C4-2B (cell line): ENCODE measurements at regions not wholly inside any gene's neighbourhood (a gene's known extent, or its start where the extent isn't known, plus 50 kb on each side); places are given as distances from the start of the nearest gene placed in this dataset.

Experiments
- ZFX ChIP-seq: fragments of 450-650 bp; IDR thresholded peaks from 2 replicates; pipeline ENCODE4 v1.6.1; 2017
- TF ChIP-seq, protein P1 (sequence below): fragments of 450-650 bp; conservative IDR thresholded peaks from 2 replicates; pipeline ENCODE4 v1.5.1; 2017; ENCODE audit warnings: mild to moderate bottlenecking

DNA sequence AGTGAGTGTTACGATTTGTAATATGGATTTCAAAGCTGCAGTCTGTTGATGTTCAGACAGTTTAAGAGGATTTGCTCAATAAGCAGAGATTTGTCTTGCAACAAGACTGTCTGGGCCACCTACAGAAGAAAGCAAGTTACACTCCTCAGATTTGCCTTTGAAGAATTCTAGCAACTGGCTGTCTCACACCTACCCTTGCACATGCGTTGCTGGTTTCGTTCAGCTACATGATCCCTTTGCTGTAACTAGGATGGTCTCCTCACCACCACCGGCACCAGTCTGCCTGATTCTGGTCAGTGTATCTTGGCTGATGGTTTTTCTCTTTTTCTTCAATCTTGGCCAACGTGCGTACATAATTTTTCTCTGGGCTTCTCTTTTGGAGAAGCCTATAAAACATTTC is 172.7 kb upstream of the LCORL start:
- TF ChIP-seq, protein P1, sequence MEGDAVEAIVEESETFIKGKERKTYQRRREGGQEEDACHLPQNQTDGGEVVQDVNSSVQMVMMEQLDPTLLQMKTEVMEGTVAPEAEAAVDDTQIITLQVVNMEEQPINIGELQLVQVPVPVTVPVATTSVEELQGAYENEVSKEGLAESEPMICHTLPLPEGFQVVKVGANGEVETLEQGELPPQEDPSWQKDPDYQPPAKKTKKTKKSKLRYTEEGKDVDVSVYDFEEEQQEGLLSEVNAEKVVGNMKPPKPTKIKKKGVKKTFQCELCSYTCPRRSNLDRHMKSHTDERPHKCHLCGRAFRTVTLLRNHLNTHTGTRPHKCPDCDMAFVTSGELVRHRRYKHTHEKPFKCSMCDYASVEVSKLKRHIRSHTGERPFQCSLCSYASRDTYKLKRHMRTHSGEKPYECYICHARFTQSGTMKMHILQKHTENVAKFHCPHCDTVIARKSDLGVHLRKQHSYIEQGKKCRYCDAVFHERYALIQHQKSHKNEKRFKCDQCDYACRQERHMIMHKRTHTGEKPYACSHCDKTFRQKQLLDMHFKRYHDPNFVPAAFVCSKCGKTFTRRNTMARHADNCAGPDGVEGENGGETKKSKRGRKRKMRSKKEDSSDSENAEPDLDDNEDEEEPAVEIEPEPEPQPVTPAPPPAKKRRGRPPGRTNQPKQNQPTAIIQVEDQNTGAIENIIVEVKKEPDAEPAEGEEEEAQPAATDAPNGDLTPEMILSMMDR = no peak
- no peak for TF ChIP-seq ZFX
